BLaER1 treated with 17β-estradiol and CSF1 and Interleukin-3, amounts not matched to agents 10 nM and 100 nM (cell line): ENCODE measurements at regions not wholly inside any gene's neighbourhood (a gene's known extent, or its start where the extent isn't known, plus 50 kb on each side); places are given as distances from the start of the nearest gene placed in this dataset.

Experiments
- H3K27ac ChIP-seq, 11 experiments: shearing (Covaris generic); formaldehyde crosslinking; 2 replicates each; pipeline ENCODE4 v1.8.1; 2022
- H3K27me3 ChIP-seq, 11 experiments: shearing (Covaris generic); formaldehyde crosslinking; 2 replicates each; pipeline ENCODE4 v1.8.1; 2022
- H3K36me3 ChIP-seq, 11 experiments: shearing (Covaris generic); formaldehyde crosslinking; 2 replicates each; pipeline ENCODE4 v1.8.1; 2022
- H3K4me1 ChIP-seq, 10 experiments: shearing (Covaris generic); formaldehyde crosslinking; 2 replicates each; pipeline ENCODE4 v1.8.1; 2022
- H3K4me2 ChIP-seq, 11 experiments: shearing (Covaris generic); formaldehyde crosslinking; 2 replicates each; pipeline ENCODE4 v1.8.1; 2022
- H3K4me3 ChIP-seq, 10 experiments: shearing (Covaris generic); formaldehyde crosslinking; 2 replicates each; pipeline ENCODE4 v1.8.1; 2022
- H3K9ac ChIP-seq, 11 experiments: shearing (Covaris generic); formaldehyde crosslinking; 2 replicates each; pipeline ENCODE4 v1.8.1; 2022
- H3K9me3 ChIP-seq, 11 experiments: shearing (Covaris generic); formaldehyde crosslinking; replicated peaks in 1 of 11; 2 replicates each; pipeline ENCODE4 v1.8.1; 2022
- H4K20me1 ChIP-seq, 11 experiments: shearing (Covaris generic); formaldehyde crosslinking; 2 replicates each; pipeline ENCODE4 v1.8.1; 2022
- Cebpa-rat ChIP-seq, 11 experiments: shearing (Covaris generic); IDR thresholded peaks; 2 replicates each; pipeline ENCODE4 v1.8.1; 2022

GRCh38 chr6:159103396-159104162 is 58.8 kb upstream of the TAGAP start:
- H3K4me1 ChIP-seq, result peaks cover 70 to 94% (median 78%) of the 10 kb centered on the region in 10 experiments
- H3K9ac ChIP-seq, result peak overlapping the region in 9 of 11 experiments; percentile 26 to 73 (median 68); a peak in 14 of 22 replicates
- H3K4me2 ChIP-seq, result peak overlapping the region; percentile 74 to 95 (median 84)

GRCh38 chr6:159102373-159103160 is 57.8 kb upstream of the TAGAP start:
- Histone ChIP-seq H4K20me1 (no peaks in the 10 kb centered on the region), H3K36me3 (no peaks in the 10 kb centered on the region), H3K27ac (peak overlapping the region in 1 of 11 experiments; percentile 82; a peak in 2 of 22 replicates)

More at GRCh38 chr6:159103396-159104162, 58.8 kb upstream of the TAGAP start:
- TF ChIP-seq Cebpa-rat (IDR thresholded peaks at IDR 0.05), result no peak
- Histone ChIP-seq H4K20me1 (no peaks in the 10 kb centered on the region), H3K9me3 (no peaks in the 10 kb centered on the region), H3K4me3 (no peak overlapping the region), H3K27ac (peak overlapping the region in 9 of 11 experiments; percentile 3 to 82 (median 77); a peak in 15 of 22 replicates), H3K27me3 (no peaks in the 10 kb centered on the region), H3K36me3 (no peaks in the 10 kb centered on the region)

DNA sequence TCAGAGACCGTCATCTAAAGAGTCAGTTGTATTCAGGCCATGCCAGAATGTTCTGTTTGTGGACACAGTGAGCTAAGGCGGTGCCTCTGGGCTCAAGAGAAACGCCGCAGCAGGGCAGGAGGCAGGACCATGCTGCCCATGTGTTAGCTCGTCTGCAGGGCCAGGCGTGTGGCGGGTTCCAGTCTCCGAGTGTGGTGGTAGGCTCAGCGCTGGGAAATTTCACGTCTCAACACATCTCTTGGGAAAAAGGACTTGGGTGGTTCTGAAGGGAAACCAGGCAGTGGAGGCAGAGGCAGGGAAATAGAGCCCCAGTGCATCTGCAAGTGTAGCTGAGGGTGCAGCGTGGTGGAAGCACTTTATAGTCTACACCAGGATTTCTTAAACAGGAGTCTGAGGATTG is 56.9 kb upstream of the TAGAP start:
- no peaks in the 10 kb centered on the region for H3K9me3 ChIP-seq
- H3K36me3 ChIP-seq, result no peaks in the 10 kb centered on the region
- no peak overlapping the region for H3K4me3 ChIP-seq
- no peaks in the 10 kb centered on the region for H3K27me3 ChIP-seq
- H4K20me1 ChIP-seq, result no peaks in the 10 kb centered on the region
- no peak for TF ChIP-seq Cebpa-rat (IDR thresholded peaks at IDR 0.05)
- H3K4me2 ChIP-seq, result peak overlapping the region in 5 of 11 experiments; percentile 22 to 95 (median 85); a peak in 6 of 22 replicates
- H3K27ac ChIP-seq, result peak overlapping the region in 1 of 11 experiments; percentile 15; a peak in 1 of 22 replicates
- H3K9ac ChIP-seq, result no peak overlapping the region
- H3K4me1 ChIP-seq, result peaks cover 78 to 96% (median 82%) of the 10 kb centered on the region in 10 experiments

More at GRCh38 chr6:159102373-159103160, 57.8 kb upstream of the TAGAP start:
- H3K4me1 ChIP-seq, result peaks cover 76 to 96% (median 84%) of the 10 kb centered on the region in 10 experiments
- peak overlapping the region in 7 of 11 experiments; percentile 74 to 95 (median 85); a peak in 11 of 22 replicates for H3K4me2 ChIP-seq
- H3K27me3 ChIP-seq, result no peaks in the 10 kb centered on the region
- H3K9me3 ChIP-seq, result no peaks in the 10 kb centered on the region
- TF ChIP-seq Cebpa-rat (IDR thresholded peaks at IDR 0.05), result no peak
- H3K9ac ChIP-seq, result no peak overlapping the region
- no peak overlapping the region for H3K4me3 ChIP-seq

DNA sequence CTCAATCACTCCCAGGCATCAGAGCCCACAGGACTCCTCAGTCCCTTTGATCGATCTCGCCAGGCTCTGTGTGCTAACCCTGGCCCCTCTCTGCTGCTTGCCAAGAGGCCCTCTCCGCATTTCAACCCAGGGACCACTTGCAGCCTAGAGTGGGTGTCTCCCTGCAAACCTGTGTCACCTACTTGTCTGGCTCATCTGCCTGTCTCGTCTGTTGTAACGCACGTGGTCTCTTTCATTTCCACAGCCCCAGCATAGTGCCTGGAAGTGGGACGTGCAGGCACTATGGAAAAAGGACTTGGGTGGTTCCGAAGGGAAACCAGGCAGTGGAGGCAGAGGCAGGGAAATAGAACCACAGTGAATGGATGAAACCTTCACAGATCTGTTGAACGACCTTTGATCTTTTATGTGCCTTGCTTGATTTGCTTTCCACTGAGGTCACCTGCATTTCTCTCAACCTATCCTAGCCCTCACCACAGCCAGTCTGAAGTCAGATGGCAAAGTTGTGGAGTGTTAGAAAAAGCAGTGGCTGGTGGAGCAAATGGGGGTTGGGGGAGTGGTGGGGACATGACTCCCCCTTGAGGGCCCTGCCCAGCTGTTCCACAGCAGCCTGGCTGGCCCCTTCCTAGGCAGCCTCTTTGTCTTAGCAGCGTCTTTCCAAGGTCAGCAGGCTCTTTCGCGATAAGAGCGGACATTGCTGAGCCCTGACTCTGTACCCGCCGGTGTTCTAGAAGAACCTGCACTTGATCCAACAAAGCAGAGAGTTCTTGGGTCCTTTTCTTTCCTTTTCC is 55.8 kb upstream of the TAGAP start:
- peak overlapping the region in 4 of 11 experiments; percentile 28 to 74 (median 55); a peak in 7 of 22 replicates for H3K27ac ChIP-seq
- TF ChIP-seq Cebpa-rat (IDR thresholded peaks at IDR 0.05), result no peak
- no peaks in the 10 kb centered on the region for H4K20me1 ChIP-seq
- H3K4me3 ChIP-seq, result no peak overlapping the region
- H3K4me2 ChIP-seq, result peak overlapping the region; percentile 56 to 98 (median 82)
- peak overlapping the region in 1 of 11 experiments; percentile 3; a peak in 1 of 22 replicates for H3K9ac ChIP-seq
- no peaks in the 10 kb centered on the region for H3K36me3 ChIP-seq
- no peaks in the 10 kb centered on the region for H3K9me3 ChIP-seq
- H3K27me3 ChIP-seq, result no peaks in the 10 kb centered on the region
- peaks cover 78 to 96% (median 82%) of the 10 kb centered on the region in 10 experiments for H3K4me1 ChIP-seq

DNA sequence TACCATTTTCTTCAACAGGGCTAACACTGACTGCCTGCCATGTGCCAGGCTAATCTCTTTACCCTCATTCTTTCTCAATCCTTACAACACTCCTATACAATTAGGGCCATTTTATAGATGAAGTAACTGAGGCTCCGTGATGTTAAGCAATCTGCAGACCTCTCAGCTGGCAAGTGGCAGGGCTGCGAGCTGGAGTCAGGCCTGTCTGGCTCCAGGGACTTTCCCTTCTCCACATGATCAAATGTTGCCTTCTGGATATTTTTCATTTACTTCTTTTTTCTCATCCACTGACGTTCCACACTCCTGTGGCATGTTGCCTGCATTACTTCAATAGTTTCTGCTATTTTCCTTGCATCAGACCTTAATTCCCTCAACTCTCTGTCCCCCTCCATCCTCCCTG is 55.2 kb upstream of the TAGAP start:
- H3K27me3 ChIP-seq, result no peaks in the 10 kb centered on the region
- peak overlapping the region; percentile 56 to 98 (median 82) for H3K4me2 ChIP-seq
- peak overlapping the region in 4 of 11 experiments; percentile 28 to 74 (median 55); a peak in 4 of 22 replicates for H3K27ac ChIP-seq
- no peak overlapping the region for H3K4me3 ChIP-seq
- H3K4me1 ChIP-seq, result peaks cover 78 to 96% (median 84%) of the 10 kb centered on the region in 10 experiments
- H3K9me3 ChIP-seq, result no peaks in the 10 kb centered on the region
- H3K36me3 ChIP-seq, result no peaks in the 10 kb centered on the region
- H3K9ac ChIP-seq, result peak overlapping the region in 2 of 11 experiments; percentile 3 to 57; a peak in 1 of 22 replicates
- H4K20me1 ChIP-seq, result no peaks in the 10 kb centered on the region
- no peak; a peak in 1 of 22 replicates for TF ChIP-seq Cebpa-rat (IDR thresholded peaks at IDR 0.05)

GRCh38 chr6:159099276-159099675 is 54.5 kb upstream of the TAGAP start:
- H3K27me3 ChIP-seq, result no peaks in the 10 kb centered on the region
- no peak for TF ChIP-seq Cebpa-rat (IDR thresholded peaks at IDR 0.05)
- no peaks in the 10 kb centered on the region for H3K36me3 ChIP-seq
- no peak overlapping the region for H3K4me3 ChIP-seq
- peak overlapping the region in 8 of 11 experiments; percentile 24 to 74 (median 53); a peak in 16 of 22 replicates for H3K27ac ChIP-seq
- peak overlapping the region in 7 of 11 experiments; percentile 3 to 62 (median 36); a peak in 10 of 22 replicates for H3K9ac ChIP-seq
- H3K4me2 ChIP-seq, result peak overlapping the region; percentile 78 to 98 (median 82)
- no peaks in the 10 kb centered on the region for H4K20me1 ChIP-seq
- H3K4me1 ChIP-seq, result peaks cover 78 to 96% (median 84%) of the 10 kb centered on the region in 10 experiments
- no peaks in the 10 kb centered on the region for H3K9me3 ChIP-seq

- H3K4me3 ChIP-seq, result no peak overlapping the region; a peak in 1 of 20 replicates
- peak overlapping the region; percentile 78 to 98 (median 82) for H3K4me2 ChIP-seq
- H3K36me3 ChIP-seq, result no peaks in the 10 kb centered on the region
- H3K4me1 ChIP-seq, result peaks cover 78 to 96% (median 85%) of the 10 kb centered on the region in 10 experiments
- H3K9ac ChIP-seq, result peak overlapping the region in 9 of 11 experiments; percentile 3 to 62 (median 22); a peak in 11 of 22 replicates
- no peaks in the 10 kb centered on the region for H3K27me3 ChIP-seq
- TF ChIP-seq Cebpa-rat (IDR thresholded peaks at IDR 0.05), result peak in 2 of 11 experiments; percentile 36 to 61; a peak in 2 of 22 replicates
- no peaks in the 10 kb centered on the region for H4K20me1 ChIP-seq
- H3K27ac ChIP-seq, result peak overlapping the region in 8 of 11 experiments; percentile 24 to 74 (median 53); a peak in 17 of 22 replicates
- no peaks in the 10 kb centered on the region for H3K9me3 ChIP-seq
Measured at GRCh38 chr6:159098636-159099106, 53.9 kb upstream of the TAGAP start.

- H3K9ac ChIP-seq, result peak overlapping the region in 1 of 11 experiments; percentile 25; a peak in 1 of 22 replicates
- no peaks in the 10 kb centered on the region for H4K20me1 ChIP-seq
- H3K27me3 ChIP-seq, result no peaks in the 10 kb centered on the region
- no peak for TF ChIP-seq Cebpa-rat (IDR thresholded peaks at IDR 0.05)
- no peaks in the 10 kb centered on the region for H3K9me3 ChIP-seq
- peak overlapping the region; percentile 18 to 98 (median 81); a peak in 20 of 22 replicates for H3K4me2 ChIP-seq
- H3K4me1 ChIP-seq, result peaks cover 79 to 96% (median 82%) of the 10 kb centered on the region in 10 experiments
- H3K27ac ChIP-seq, result peak overlapping the region in 4 of 11 experiments; percentile 4 to 84 (median 72); a peak in 6 of 22 replicates
- H3K4me3 ChIP-seq, result no peak overlapping the region
- H3K36me3 ChIP-seq, result no peaks in the 10 kb centered on the region
Measured at GRCh38 chr6:159097256-159097655, 52.5 kb upstream of the TAGAP start.
